Frontal cortex (tissue), 3 donors: ENCODE measurements at regions not wholly inside any gene's neighbourhood (a gene's known extent, or its start where the extent isn't known, plus 50 kb on each side); places are given as distances from the start of the nearest gene placed in this dataset.
"Not testable (repeated sequence)": the region's sequence is repeated elsewhere in the genome, so short reads cannot be mapped to it uniquely, and the experiment has no call there.

ENCODE experiments used
- DNase-seq, 2 donors: peaks; one replicate each; pipeline ENCODE4 v3.0.0; 2012; ENCODE audit warnings: low spot score in 2 of 2
- FAIRE-seq: peaks from 2 replicates; lab custom pipeline; 2012; peaks lifted over from hg19 to GRCh38; lab: Jason Lieb, UNC
- donor health status: control.
- donor health status: control.
- donor health status: control.

GRCh38 chr12:68474467-68475204 lies 136.1 kb upstream of the RAP1B start:
- no peak for FAIRE-seq

GRCh38 chr12:68476794-68477193 lies 133.9 kb upstream of the RAP1B start:
- FAIRE-seq (no peak), DNase-seq (no peak)

More at GRCh38 chr12:68474467-68475204, 136.1 kb upstream of the RAP1B start:
- no peak for DNase-seq

GRCh38 chr12:68477261-68477772 lies 133.4 kb upstream of the RAP1B start:
- DNase-seq, result no peak

GRCh38 chr12:68477906-68478305 lies 132.8 kb upstream of the RAP1B start:
- DNase-seq, result no peak
- no peak for FAIRE-seq

More at GRCh38 chr12:68477261-68477772, 133.4 kb upstream of the RAP1B start:
- FAIRE-seq, result no peak

GRCh38 chr12:68478516-68479260 lies 132.0 kb upstream of the RAP1B start:
- no peak for FAIRE-seq
- no peak for DNase-seq

GRCh38 chr12:68479261-68479895 lies 131.3 kb upstream of the RAP1B start:
- no peak for DNase-seq
- no peak for FAIRE-seq

GRCh38 chr12:68479896-68480291 lies 130.8 kb upstream of the RAP1B start:
- FAIRE-seq (no peak), DNase-seq (no peak)

- FAIRE-seq (no peak), DNase-seq (no peak)
These were observed 130.2 kb upstream of the RAP1B start for GRCh38 chr12:68480526-68480925.

GRCh38 chr12:68481181-68481941 lies 129.3 kb upstream of the RAP1B start:
- FAIRE-seq (no peak), DNase-seq (no peak)

GRCh38 chr12:68482014-68482413 lies 128.7 kb upstream of the RAP1B start:
- no peak for DNase-seq

GRCh38 chr12:68482660-68483059 lies 128.0 kb upstream of the RAP1B start:
- FAIRE-seq (no peak), DNase-seq (no peak)

More at GRCh38 chr12:68482014-68482413, 128.7 kb upstream of the RAP1B start:
- FAIRE-seq, result no peak

GRCh38 chr12:68483592-68484383 lies 126.9 kb upstream of the RAP1B start:
- DNase-seq (no peak), FAIRE-seq (no peak)

GRCh38 chr12:68484578-68484977 lies 126.1 kb upstream of the RAP1B start:
- FAIRE-seq, DNase-seq: not testable (repeated sequence)

GRCh38 chr12:68486449-68486848 lies 124.2 kb upstream of the RAP1B start:
- not testable (repeated sequence) for FAIRE-seq, DNase-seq

- DNase-seq, result no peak
These were observed 122.9 kb upstream of the RAP1B start for GRCh38 chr12:68487721-68488309.

GRCh38 chr12:68489273-68489672 lies 121.4 kb upstream of the RAP1B start:
- DNase-seq (no peak), FAIRE-seq (no peak)

More at GRCh38 chr12:68487721-68488309, 122.9 kb upstream of the RAP1B start:
- FAIRE-seq, result no peak

- no peak for DNase-seq
- FAIRE-seq, result no peak
These were observed 120.2 kb upstream of the RAP1B start for GRCh38 chr12:68490476-68490875.

- no peak for FAIRE-seq
- no peak for DNase-seq
These were observed 119.3 kb upstream of the RAP1B start for GRCh38 chr12:68491204-68491960.
